Urothelium cell line (cell line): ENCODE measurements at regions not wholly inside any gene's neighbourhood (a gene's known extent, or its start where the extent isn't known, plus 50 kb on each side); places are given as distances from the start of the nearest gene placed in this dataset.
"Not testable (repeated sequence)": the region's sequence is repeated elsewhere in the genome, so short reads cannot be mapped to it uniquely, and the experiment has no call there.

Source experiments
- DNase-seq: peaks from one replicate; pipeline ENCODE4 v3.0.0; 2011; ENCODE audit warnings: low spot score, mixed read lengths
- FAIRE-seq: peaks from 2 replicates; lab custom pipeline; 2011; peaks lifted over from hg19 to GRCh38; lab: Jason Lieb, UNC

GRCh38 chr1:148432318-148432717, 50.8 kb downstream of the PPIAL4G start:
- not testable (repeated sequence) for DNase-seq, FAIRE-seq

- not testable (repeated sequence) for DNase-seq, FAIRE-seq
These were observed 53.2 kb downstream of the PPIAL4G start for GRCh38 chr1:148429856-148430255.

- not testable (repeated sequence) for FAIRE-seq, DNase-seq
These were observed 56.0 kb downstream of the PPIAL4G start for GRCh38 chr1:148426940-148427611.

- not testable (repeated sequence) for DNase-seq, FAIRE-seq
These were observed 56.7 kb downstream of the PPIAL4G start for GRCh38 chr1:148426385-148426784.

- peak; percentile 31 for DNase-seq
These were observed 58.7 kb downstream of the PPIAL4G start for GRCh38 chr1:148424143-148425003.

GRCh38 chr1:148422921-148423320, 60.2 kb downstream of the PPIAL4G start:
- FAIRE-seq = not testable (repeated sequence)

More at GRCh38 chr1:148424143-148425003, 58.7 kb downstream of the PPIAL4G start:
- FAIRE-seq = not testable (repeated sequence)

GRCh38 chr1:148417241-148417640, 65.9 kb downstream of the PPIAL4G start:
- DNase-seq, FAIRE-seq: not testable (repeated sequence)

More at GRCh38 chr1:148422921-148423320, 60.2 kb downstream of the PPIAL4G start:
- not testable (repeated sequence) for DNase-seq

- not testable (repeated sequence) for FAIRE-seq, DNase-seq
These were observed 69.7 kb downstream of the PPIAL4G start for GRCh38 chr1:148413385-148413784.

GRCh38 chr1:148404786-148405568, 78.1 kb downstream of the PPIAL4G start:
- FAIRE-seq, DNase-seq: not testable (repeated sequence)

GRCh38 chr1:148403925-148404324, 79.2 kb downstream of the PPIAL4G start:
- not testable (repeated sequence) for DNase-seq, FAIRE-seq

- FAIRE-seq, DNase-seq: not testable (repeated sequence)
These were observed 80.0 kb downstream of the PPIAL4G start for GRCh38 chr1:148403085-148403456.

GRCh38 chr1:148402152-148403084, 80.7 kb downstream of the PPIAL4G start:
- not testable (repeated sequence) for FAIRE-seq
- DNase-seq = peak; percentile 43

GRCh38 chr1:148397516-148397915, 85.6 kb downstream of the PPIAL4G start:
- FAIRE-seq, DNase-seq: not testable (repeated sequence)

GRCh38 chr1:148392505-148392904, 90.6 kb downstream of the PPIAL4G start:
- DNase-seq = not testable (repeated sequence)

GRCh38 chr1:148391323-148391722, 91.8 kb downstream of the PPIAL4G start:
- DNase-seq, FAIRE-seq: not testable (repeated sequence)

More at GRCh38 chr1:148392505-148392904, 90.6 kb downstream of the PPIAL4G start:
- not testable (repeated sequence) for FAIRE-seq

- DNase-seq (no peak), FAIRE-seq (no peak)
These were observed 94.1 kb downstream of the PPIAL4G start for GRCh38 chr1:148389027-148389339.

GRCh38 chr1:148388260-148389026, 94.7 kb downstream of the PPIAL4G start:
- no peak for FAIRE-seq
- peak; percentile 62 for DNase-seq

GRCh38 chr1:148387949-148388259, 95.2 kb downstream of the PPIAL4G start:
- not testable (repeated sequence) for FAIRE-seq, DNase-seq
